Sigmoid colon (tissue), 4 donors: ENCODE measurements at regions not wholly inside any gene's neighbourhood (a gene's known extent, or its start where the extent isn't known, plus 50 kb on each side); places are given as distances from the start of the nearest gene placed in this dataset.

Source experiments
- CTCF ChIP-seq, 4 experiments: fragments of 450-650 bp in 3 of 4; fragments of 200-600 bp in 1 of 4; IDR thresholded peaks; one replicate each; pipeline ENCODE4 v1.5.1; 2016 to 2019; ENCODE audit warnings: antibody characterized with exemption in 4 of 4, mild to moderate bottlenecking in 3 of 4, moderate library complexity in 2 of 4
- POLR2AphosphoS5 ChIP-seq, 4 donors: sonication (generic); formaldehyde crosslinking; IDR thresholded peaks; one replicate each; pipeline ENCODE4 v1.6.1; 2017; ENCODE audit warnings: antibody characterized with exemption in 4 of 4

- TF ChIP-seq POLR2AphosphoS5 (IDR thresholded peaks at IDR 0.05) (no peak), CTCF (IDR thresholded peaks at IDR 0.05) (no peak)
Measured at GRCh38 chr10:106313041-106313440, 851.5 kb downstream of the SORCS1 start.
